ENCODE measurements at regions not wholly inside any gene's neighbourhood (a gene's known extent, or its start where the extent isn't known, plus 50 kb on each side); places are given as distances from the start of the nearest gene placed in this dataset.
"Not testable (repeated sequence)": the region's sequence is repeated elsewhere in the genome, so short reads cannot be mapped to it uniquely, and the experiment has no call there.

DNA sequence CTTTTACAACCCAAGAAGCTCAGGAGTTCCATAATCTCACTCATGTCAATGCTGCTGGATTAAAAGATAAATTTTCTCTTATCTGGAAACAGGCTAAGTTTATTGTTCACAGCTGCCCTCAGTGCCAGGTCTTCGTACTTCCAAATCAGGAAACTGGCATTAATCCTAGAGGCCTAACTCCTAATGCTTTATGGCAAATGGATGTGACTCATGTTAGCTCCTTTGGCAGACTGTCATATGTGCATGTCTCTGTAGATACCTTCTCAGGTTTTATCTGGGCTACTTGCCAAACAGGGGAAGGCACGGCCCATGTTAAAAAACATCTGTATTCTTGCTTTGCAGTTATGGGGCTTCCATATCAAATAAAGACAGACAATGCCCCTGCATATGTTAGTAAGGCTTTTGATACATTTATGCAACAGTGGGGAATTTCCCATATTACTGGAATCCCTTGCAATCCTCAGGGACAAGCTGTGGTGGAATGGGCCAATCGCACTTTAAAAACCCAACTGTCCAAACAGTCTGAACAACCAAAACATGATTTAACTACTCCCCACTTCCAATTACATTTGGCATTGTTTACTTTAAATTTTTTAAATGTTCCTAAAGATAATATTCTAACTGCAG, 570.8 kb upstream of the PTGER4 start:
- peak; percentile 42 for DNase-seq

DNA sequence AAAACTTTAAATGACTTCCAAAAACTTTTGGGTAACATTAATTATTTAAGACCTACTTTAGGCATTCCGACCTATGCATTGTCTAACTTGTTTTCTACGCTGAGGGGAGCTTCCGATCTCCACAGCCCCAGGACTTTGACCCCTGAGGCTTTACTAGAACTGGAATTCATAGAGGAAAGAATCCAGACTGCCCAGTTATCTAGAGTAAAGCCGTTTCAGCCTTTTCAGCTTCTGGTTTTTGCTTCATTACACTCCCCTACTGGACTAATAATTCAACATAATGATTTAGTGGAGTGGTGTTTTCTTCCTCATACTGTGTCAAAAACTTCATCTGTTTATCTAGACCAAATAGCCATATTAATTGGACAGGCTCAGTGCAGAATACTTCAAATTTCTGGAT, 571.9 kb upstream of the PTGER4 start:
- not testable (repeated sequence) for DNase-seq

DNA sequence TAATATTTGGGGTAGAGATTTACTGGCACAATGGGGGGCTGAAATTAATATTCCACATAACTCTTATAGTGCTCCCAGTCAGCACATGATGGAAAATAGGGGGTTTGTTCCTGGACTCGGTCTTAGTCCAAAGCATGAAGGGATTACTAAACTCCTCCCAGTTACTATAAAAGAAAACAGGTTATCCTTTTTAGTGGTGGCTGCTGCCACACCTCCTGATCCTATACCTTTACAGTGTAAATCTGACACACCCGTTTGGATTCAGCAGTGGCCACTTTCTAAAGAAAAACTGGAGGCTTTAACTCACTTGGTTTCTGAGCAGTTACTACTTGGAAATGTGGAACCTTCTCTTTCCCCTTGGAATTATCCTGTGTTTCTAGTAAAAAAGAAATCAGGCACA, 572.9 kb upstream of the PTGER4 start:
- no peak for DNase-seq

DNA sequence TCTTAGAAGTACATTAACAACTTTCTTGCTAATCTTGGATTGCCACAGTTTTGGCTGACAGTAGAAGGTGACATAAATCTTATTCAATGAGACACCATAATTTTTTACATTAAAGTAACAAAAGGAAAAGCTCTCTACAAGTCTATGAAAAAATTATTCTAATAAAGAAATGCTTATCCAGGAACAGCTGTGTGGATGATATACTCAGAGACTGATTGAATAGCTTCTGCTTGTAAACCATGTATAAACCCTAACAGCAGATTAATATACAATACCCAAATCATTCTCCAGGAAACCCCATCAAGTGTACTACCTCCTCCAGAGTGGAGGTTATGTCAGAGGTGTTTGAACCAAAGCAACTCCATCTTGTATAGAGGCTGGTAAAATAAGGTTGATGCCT, 581.4 kb upstream of the PTGER4 start:
- no peak for DNase-seq

DNA sequence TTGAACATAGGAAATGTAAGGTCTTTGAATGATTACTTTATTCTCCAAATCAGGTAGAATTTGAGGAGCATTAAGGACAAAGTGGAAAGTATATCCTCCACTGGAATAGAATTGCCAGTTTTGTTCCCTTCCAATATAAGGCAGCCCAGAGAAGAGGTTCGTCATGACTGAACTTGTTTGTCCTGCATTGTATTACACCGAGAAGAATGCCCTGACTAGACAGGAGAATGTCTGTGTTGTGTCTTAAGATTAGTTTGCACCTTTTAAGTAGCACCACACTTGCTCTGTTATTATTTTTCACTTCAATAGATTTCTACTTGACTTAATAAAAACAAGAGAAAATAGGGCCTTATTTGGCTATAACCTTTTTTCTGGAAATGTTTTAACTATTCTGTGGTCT, 586.2 kb upstream of the PTGER4 start:
- no peak for DNase-seq

DNA sequence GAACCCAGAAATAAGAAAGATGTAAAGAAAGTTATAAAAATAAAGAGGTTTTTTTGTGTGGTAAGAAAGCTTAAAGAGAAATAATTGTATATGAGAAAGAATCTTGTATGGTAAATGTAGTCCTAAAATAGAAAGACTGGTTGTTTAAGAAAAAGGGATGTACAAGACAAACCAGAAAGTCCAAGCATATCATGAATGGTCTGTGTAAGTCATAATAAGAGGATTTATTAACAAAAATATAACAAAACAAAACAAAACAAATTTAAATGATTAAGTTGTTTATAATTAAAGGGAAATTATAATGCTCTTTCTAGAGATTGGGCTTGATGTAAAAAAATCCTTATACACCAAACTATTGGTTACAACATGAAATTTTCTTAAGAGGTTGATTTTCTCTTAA, 590.4 kb upstream of the PTGER4 start:
- DNase-seq, result no peak

DNA sequence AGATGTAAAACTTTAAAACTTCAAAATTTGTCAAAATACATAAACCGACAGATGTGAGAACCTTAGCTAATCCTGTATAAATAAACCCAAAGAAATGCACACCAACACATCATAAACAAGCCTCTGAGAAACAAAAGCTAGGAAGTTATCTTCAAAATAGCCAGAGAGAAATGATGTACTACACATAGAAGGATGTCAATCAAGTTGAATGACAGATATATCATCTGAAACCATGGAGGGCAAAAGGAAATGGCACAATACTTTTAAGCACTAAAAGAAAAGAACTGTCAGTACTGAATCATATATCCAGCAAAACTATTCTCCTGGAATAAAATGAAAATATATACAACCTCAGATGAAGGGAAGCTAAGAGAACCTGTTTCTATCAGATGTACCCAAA, 595.1 kb upstream of the PTGER4 start:
- DNase-seq, result no peak

DNA sequence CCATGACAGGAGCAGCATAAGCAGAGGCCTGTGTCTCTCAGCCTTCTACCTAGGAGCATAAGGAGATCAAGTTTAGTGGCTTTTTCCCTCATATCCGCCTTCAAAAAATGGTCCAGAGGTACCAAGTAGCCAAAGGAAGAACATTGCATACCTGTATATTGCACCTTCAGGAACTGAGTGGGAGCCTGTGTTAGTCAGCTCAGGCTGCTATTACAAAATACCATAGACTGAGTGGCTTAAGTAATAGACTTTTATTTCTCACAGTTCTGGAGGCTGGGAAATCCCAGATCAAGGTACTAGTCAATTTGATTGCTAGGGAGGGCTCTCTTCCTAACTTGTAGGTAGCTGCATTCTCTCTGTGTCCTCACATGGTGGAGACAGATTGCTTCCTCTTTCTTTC, 597.4 kb upstream of the PTGER4 start:
- no peak for DNase-seq

DNA sequence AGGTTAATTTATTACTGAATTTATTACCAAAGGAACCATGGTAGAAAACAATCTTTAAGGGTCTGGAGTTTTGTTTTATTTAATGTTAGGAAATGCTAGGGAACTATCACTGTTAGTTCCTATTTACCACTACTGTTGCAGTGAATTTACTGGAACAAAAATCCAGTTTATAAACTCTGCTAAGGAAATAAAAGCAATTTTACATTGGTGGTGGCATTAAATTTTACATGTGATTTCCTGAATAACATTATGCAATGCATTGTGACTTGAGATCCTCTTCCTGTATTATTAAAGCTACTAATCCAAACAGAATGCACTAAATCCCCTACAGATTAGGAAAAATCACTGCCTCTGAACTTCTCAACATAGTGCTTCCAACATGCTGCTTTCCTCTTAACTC, 599.5 kb upstream of the PTGER4 start:
- DNase-seq, result no peak

DNA sequence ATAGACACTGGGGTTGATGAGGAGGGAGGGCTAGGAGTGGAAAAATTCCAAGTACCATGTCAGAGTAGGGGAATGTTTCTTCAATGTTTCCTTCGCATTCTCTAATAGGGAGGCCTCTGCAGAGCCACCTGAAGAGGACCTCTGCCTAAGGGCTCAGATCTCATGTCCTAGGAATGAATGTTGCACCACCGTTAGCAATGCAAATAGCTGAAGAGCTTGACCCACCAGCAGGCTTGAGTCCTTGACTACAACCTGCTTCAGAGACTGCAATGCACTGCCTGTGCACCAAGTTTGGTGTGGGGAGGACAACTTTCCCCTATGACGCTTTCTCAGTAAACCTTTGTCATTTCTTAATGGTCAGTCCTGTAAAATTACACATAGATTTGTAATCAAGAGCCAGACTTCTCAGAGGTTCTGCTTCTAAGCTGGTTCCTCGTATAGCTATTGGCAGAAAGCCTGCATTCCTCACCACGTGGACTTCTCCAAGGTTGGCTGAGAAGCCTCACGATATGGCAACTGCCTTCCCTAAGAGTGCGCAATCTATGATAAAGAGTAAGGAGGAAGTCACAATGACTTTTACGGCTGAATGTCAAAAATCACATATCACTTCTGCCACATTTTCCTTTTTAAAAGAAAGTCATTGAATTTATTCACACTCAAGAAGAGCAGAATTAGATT, 600.7 kb upstream of the PTGER4 start:
- DNase-seq, result no peak

DNA sequence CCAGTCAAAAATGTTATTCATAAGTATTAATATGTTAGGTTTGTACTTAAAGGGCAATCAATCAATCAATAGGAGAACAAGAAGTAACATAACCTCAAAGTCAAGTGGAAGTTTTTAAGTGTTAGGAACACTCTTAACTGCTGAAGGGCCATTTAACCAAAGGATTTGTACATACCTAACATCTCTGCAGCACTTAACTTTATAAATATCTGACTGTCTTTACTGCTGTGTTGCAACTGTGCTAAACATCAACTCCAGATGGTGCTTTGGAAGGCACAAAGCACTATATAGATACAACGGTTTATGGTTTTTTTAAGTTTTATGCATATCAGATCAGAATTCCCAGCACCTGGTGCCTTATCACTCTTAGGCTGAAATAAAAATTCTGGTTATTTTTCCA, 604.9 kb upstream of the PTGER4 start:
- no peak for DNase-seq

DNA sequence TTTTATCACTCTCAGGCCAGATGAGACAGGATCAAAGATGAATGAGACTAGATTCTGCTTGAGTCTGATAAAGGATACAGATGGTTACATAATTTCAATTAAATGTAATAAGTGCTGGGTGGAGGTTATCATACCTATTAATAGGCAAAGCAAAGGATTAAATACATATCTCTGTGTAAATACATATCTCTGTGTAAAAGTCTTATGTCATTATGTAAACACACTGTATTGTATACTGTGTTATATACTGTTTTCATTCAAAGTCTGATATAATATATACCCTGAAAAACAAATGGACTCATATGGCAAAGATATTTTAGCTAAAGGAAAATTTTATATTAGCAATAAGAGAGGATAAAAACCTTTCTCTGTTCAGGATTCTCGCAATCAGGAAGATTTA, 605.8 kb upstream of the PTGER4 start:
- DNase-seq, result no peak

DNA sequence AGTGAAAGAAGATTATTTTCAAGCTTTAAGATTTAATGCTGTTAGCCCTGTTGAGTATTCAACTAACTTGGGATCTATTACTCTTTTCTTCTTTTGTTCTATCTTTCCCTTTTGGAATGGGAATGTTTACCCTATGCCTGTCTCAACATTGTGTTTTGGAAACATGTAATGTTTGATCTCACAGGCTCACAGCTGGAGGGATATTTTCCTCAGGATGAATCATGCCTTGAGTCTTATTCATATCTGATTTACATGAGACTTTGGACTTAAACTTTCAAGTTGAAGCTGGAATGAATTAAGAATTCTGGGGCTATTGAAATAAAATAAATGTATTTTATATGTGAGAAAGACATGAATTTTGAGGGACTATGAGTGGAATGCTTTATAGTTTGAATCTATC, 607.8 kb upstream of the PTGER4 start:
- DNase-seq, result no peak

DNA sequence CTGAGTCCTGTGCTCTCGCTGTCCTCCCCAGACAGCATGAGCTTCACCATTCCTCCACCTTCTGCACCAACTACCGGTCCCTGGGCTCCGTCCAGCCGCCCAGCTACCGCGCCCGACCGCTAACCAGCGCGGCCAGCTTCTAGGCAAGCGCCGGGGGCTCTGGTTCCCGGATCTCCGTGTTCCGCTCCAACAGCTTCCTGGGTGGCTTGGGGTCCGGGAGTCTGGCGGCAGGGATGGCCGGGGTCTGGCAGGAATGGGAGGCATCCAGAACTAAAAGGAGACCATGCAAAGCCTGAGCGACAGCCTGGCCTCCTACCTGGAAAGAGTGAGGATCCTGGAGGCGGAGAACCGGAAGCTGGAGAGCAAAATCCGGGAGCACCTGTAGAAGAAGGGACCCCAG, 613.1 kb upstream of the PTGER4 start:
- DNase-seq, result no peak

DNA sequence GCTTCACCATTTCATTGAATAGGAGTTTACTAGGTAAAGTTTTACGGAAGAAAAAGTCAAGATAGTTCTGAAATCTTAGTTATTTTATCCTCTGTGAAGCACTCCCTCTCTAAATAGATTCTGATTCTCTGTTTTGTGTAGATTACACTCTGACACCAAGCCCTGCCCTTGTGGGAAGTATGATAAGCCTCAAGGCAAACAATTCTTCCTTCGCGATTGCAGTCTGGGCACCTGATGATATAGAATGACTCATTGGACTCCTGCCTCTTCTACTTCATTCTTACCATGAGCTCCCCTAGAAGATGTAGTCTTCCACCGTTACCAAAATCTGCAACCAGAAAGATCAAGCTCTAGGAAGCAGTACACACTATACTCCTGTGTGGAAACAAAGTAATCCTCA, 626.9 kb upstream of the PTGER4 start:
- DNase-seq, result no peak

DNA sequence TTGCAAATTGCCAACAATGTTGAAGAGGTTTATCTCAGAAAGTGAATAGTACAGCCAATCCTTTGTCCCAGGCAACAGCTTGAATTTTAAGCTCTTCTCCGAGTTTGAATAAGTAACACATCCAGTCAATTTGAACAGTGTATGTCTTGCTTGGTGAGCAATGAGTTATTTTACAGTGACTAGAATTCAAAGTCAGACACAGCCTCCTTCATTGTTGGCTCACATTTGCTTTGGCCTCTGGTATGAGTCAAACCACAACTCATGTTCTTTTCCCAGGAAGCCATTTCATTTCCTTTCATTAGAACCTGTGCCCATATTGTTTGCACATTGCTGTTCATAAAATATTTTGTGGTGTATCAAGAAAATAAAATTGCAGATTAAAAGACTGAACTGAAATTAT, 622.0 kb upstream of the DAB2 start:
- DNase-seq, result no peak

DNA sequence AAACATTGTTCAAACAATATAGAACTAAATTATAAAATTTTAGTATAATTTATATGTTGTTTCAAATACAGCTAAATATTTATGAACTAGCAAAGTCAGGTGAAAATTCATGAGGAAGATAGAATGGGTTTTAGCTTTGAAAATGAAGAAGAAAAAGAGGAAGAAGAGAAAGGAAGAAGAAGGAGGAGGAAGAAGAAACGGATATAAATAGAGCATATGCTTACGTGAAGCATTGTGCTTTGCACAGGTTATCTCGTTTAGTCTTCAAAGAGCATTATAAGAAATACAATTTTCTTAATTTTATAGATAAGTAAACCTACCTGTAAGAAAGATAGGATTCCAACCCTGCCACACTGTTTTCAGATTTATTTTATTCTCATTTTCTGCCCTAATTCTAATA, 620.6 kb upstream of the DAB2 start:
- no peak for DNase-seq

DNA sequence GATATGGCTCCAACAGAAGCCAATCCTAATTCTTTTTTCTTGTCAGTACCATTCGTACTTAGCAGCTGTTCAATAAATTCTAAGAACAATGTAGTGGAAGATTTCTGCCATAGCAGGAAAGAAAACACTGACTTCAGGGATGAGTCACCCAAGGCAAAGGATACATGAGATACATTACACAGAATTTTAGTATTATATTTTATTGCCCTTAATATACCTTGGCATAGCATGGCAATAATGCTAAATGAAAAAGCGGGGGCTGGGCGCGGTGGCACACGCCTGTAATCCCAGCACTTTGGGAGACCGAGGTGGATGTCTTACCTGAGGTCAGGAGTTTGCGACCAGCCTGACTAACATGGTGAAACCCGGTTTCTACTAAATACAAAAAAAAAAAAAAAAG, 619.1 kb upstream of the DAB2 start:
- no peak for DNase-seq

DNA sequence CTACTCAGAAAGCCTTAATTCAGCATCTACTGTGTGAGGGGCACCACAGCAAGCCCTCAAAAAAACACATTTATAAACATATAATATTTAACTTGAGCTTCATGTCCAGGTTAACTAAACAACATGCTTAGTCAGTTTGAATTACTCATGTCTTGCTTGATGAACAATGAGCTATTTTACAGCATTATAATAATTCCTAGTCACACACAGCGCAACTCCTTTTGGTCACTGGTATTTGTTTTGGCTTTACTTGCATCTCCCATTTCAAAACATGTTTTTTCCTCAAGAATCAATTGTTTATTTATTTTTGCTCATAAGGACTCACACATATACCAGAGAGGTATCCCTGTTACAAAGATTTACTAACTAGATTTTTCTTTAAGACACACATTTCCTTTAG, 616.7 kb upstream of the DAB2 start:
- no peak for DNase-seq

DNA sequence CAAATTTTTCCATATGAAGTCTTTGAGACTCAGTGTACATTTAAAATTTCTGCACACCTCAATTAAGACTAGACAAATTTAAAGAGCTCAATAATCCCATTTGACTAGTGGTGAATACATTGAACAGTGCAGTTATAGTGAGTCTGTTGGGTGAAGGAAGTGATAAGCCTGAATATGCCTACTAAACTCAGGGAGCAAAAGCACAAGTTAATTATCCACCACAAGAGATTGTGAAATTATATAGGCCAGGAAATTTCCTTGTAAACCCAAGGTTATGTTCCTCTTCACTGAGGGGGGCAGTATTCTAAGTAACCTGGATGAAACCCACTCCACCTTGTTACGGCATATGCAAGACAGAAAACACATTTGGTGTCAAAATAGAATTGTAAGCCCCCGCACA, 612.9 kb upstream of the DAB2 start:
- DNase-seq, result no peak

DNA sequence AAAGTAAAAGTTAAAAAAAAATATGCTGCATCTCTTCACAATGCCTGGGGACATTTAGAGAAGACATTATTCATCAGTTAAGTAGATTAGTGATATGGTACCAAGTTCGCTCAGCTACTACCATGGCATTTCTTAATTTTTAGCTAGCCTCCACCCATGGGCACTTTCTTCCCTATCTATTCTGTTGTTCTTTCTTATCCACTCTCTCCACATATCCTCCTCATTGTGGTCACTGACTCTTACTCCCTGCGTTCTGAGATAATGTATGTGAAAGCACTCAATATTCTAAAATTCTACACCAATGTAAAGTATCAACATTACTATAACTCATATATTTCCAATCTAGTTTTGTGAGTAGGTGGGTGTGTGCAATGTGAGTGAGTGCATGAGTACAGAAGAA, 609.7 kb upstream of the DAB2 start:
- no peak for DNase-seq

DNA sequence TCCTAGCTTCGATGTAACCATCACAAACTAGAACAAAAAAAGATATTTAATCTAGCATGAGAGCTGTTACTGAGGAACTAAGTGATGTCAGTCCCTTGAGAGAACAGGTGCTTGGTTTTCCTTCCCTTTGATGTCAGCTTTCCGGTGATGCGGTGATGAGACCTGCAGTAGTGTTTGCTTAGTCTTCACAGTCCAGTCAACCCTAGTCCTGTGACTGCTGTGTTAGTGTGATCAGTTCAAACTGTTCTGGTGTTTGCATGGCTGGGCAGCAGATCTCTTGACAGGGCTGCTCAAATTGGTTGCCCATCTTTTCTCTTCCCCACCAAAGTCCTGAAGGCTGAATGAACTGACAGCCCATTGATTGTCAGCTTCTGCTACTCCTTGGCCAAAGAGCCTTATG, 608.6 kb upstream of the DAB2 start:
- no peak for DNase-seq

DNA sequence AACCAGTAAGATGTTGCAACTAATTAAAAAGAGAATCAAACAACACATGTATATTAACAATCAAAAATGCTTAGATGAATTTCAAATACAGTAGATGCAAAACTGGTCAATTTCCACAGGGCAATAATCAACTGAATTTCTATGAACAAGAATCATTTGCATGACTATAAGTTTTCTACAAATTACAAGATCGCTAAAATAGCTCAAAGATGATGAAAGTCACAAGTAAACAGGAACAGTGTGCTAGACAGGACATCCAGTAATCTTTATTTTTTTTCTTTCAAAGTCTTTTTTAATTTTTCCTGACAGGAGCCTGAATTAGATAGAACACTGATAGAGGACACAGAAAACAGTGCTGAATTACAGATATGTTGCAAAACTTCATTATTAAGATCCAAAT, 608.2 kb upstream of the DAB2 start:
- no peak for DNase-seq

DNA sequence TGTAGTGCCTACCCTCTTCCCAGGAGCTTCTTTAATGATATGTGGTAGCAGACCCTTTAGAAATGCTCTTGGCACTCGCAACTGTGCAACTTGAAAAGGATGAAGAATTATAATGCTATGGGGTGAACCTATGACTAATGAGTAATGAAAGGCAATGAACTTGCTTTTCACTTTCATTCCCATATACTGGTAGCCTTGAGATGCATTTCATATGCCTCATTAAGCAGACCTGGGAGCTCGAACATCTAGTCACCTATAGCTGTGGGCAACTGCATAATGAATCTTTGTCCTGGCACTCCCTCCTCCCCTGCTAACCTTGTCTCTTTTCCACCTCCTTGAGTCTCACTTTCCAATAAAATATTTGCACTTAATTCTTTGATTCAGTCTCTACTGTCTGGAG, 605.9 kb upstream of the DAB2 start:
- DNase-seq, result no peak

DNA sequence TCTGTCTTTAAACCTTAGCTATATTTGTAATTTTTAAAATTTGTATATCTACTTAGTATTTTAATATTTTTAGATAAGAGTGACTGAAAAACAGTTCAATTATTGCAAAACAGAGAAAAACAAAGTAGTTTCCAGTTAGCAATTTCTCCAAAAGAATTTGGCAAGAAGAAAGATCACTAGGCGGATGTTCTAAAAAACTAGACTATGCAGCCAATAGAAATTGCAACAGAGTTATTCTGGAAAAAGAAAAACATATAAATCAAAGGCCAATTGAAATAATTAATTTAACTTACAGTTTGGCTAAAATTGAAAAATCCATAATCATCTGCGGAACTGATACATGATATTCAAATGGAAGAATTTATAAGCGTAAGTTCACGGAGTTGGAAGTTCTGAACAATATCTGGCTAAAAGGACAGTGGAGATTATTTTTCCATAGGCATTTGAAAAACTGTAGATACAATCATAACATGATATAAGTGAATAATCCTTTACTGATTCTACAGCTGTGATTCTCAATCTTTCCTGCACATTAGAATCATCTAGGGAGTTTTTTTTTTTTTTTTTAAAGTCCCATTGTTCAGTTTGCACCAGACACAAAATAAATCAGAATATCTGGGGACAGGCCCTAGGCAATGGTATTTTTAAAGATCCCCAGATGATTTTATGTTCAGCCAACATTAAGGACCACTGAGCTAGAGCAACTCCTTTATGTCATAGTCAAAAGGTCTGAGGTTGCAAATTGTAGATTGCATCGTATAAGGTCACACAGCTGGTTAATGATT, 605.1 kb upstream of the DAB2 start:
- no peak for DNase-seq
